Activated naive CD8-positive, alpha-beta T cell (primary cell): ENCODE measurements at regions not wholly inside any gene's neighbourhood (a gene's known extent, or its start where the extent isn't known, plus 50 kb on each side); places are given as distances from the start of the nearest gene placed in this dataset.
"Not testable (repeated sequence)": the region's sequence is repeated elsewhere in the genome, so short reads cannot be mapped to it uniquely, and the experiment has no call there.

Source experiments
- H3K27ac Mint-ChIP-seq: one replicate; pipeline ENCODE4 v1.8.0; 2021; ENCODE audit warnings: mixed read lengths
- H3K27me3 Mint-ChIP-seq: one replicate; pipeline ENCODE4 v1.8.0; 2021; ENCODE audit warnings: mixed read lengths
- H3K36me3 Mint-ChIP-seq: one replicate; pipeline ENCODE4 v1.8.0; 2021; ENCODE audit warnings: mixed read lengths
- H3K4me1 Mint-ChIP-seq: one replicate; pipeline ENCODE4 v1.8.0; 2021; ENCODE audit warnings: low read depth, mixed read lengths
- H3K4me3 Mint-ChIP-seq: one replicate; pipeline ENCODE4 v1.8.0; 2021; ENCODE audit warnings: mild to moderate bottlenecking, mixed read lengths
- H3K9me3 Mint-ChIP-seq: one replicate; pipeline ENCODE4 v1.8.0; 2021; ENCODE audit warnings: low read depth, mixed read lengths

GRCh38 chr10:21363731-21364104 is 161.8 kb downstream of the SKIDA1 start:
- H3K27me3 Mint-ChIP-seq, result no peaks in the 10 kb centered on the region
- H3K4me1 Mint-ChIP-seq, result no peaks in the 10 kb centered on the region
- H3K27ac Mint-ChIP-seq, result no peak overlapping the region
- no peak overlapping the region for H3K4me3 Mint-ChIP-seq
- no peaks in the 10 kb centered on the region for H3K36me3 Mint-ChIP-seq
- no peaks in the 10 kb centered on the region for H3K9me3 Mint-ChIP-seq

- Mint-ChIP-seq H3K36me3 (no peaks in the 10 kb centered on the region), H3K4me3 (no peak overlapping the region), H3K9me3 (no peaks in the 10 kb centered on the region), H3K4me1 (no peaks in the 10 kb centered on the region), H3K27me3 (no peaks in the 10 kb centered on the region), H3K27ac (no peak overlapping the region)
Observed at GRCh38 chr10:21363092-21363730, 162.3 kb downstream of the SKIDA1 start.

GRCh38 chr10:21359202-21359601 is 166.3 kb downstream of the SKIDA1 start:
- H3K4me3 Mint-ChIP-seq, result no peak overlapping the region
- H3K4me1 Mint-ChIP-seq, result no peaks in the 10 kb centered on the region
- no peaks in the 10 kb centered on the region for H3K36me3 Mint-ChIP-seq
- H3K9me3 Mint-ChIP-seq, result no peaks in the 10 kb centered on the region
- H3K27me3 Mint-ChIP-seq, result no peaks in the 10 kb centered on the region
- no peak overlapping the region for H3K27ac Mint-ChIP-seq

- H3K27me3 Mint-ChIP-seq, result no peaks in the 10 kb centered on the region
- peaks cover 3% of the 10 kb centered on the region for H3K9me3 Mint-ChIP-seq
- H3K4me3 Mint-ChIP-seq, result no peak overlapping the region
- H3K4me1 Mint-ChIP-seq, result no peaks in the 10 kb centered on the region
- no peak overlapping the region for H3K27ac Mint-ChIP-seq
- no peaks in the 10 kb centered on the region for H3K36me3 Mint-ChIP-seq
Observed at GRCh38 chr10:21355591-21356011, 169.9 kb downstream of the SKIDA1 start.

GRCh38 chr10:21352886-21353285 is 172.6 kb downstream of the SKIDA1 start:
- no peak overlapping the region for H3K4me3 Mint-ChIP-seq
- no peaks in the 10 kb centered on the region for H3K27me3 Mint-ChIP-seq
- no peaks in the 10 kb centered on the region for H3K4me1 Mint-ChIP-seq
- no peaks in the 10 kb centered on the region for H3K36me3 Mint-ChIP-seq
- H3K27ac Mint-ChIP-seq, result no peak overlapping the region
- H3K9me3 Mint-ChIP-seq, result peaks cover 3% of the 10 kb centered on the region

GRCh38 chr10:21351594-21351993 is 173.9 kb downstream of the SKIDA1 start:
- H3K27ac Mint-ChIP-seq, H3K36me3 Mint-ChIP-seq, H3K27me3 Mint-ChIP-seq, H3K4me3 Mint-ChIP-seq, H3K4me1 Mint-ChIP-seq, H3K9me3 Mint-ChIP-seq: not testable (repeated sequence)

GRCh38 chr10:21349912-21350286 is 175.6 kb downstream of the SKIDA1 start:
- Mint-ChIP-seq H3K27ac (no peak overlapping the region), H3K9me3 (peaks cover 3% of the 10 kb centered on the region), H3K4me3 (no peak overlapping the region), H3K4me1 (no peaks in the 10 kb centered on the region), H3K36me3 (no peaks in the 10 kb centered on the region), H3K27me3 (no peaks in the 10 kb centered on the region)

- Mint-ChIP-seq H3K27me3 (no peaks in the 10 kb centered on the region), H3K4me3 (no peak overlapping the region), H3K36me3 (no peaks in the 10 kb centered on the region), H3K9me3 (peaks cover 3% of the 10 kb centered on the region), H3K27ac (no peak overlapping the region), H3K4me1 (no peaks in the 10 kb centered on the region)
Observed at GRCh38 chr10:21347785-21348170, 177.7 kb downstream of the SKIDA1 start.

GRCh38 chr10:21347043-21347784 is 178.3 kb downstream of the SKIDA1 start:
- Mint-ChIP-seq H3K36me3 (no peaks in the 10 kb centered on the region), H3K4me3 (no peak overlapping the region), H3K9me3 (peaks cover 3% of the 10 kb centered on the region), H3K27me3 (no peaks in the 10 kb centered on the region), H3K27ac (no peak overlapping the region), H3K4me1 (no peaks in the 10 kb centered on the region)

GRCh38 chr10:21343087-21343486 is 182.4 kb downstream of the SKIDA1 start:
- H3K27me3 Mint-ChIP-seq, result peaks cover 3% of the 10 kb centered on the region
- H3K9me3 Mint-ChIP-seq, result no peaks in the 10 kb centered on the region
- no peak overlapping the region for H3K4me3 Mint-ChIP-seq
- no peak overlapping the region for H3K27ac Mint-ChIP-seq
- H3K36me3 Mint-ChIP-seq, result no peaks in the 10 kb centered on the region
- H3K4me1 Mint-ChIP-seq, result no peaks in the 10 kb centered on the region

- not testable (repeated sequence) for H3K4me1 Mint-ChIP-seq, H3K36me3 Mint-ChIP-seq, H3K4me3 Mint-ChIP-seq, H3K9me3 Mint-ChIP-seq, H3K27me3 Mint-ChIP-seq, H3K27ac Mint-ChIP-seq
Observed at GRCh38 chr10:21342499-21342898, 183.0 kb downstream of the SKIDA1 start.

- H3K27ac Mint-ChIP-seq, result no peak overlapping the region
- H3K36me3 Mint-ChIP-seq, result no peaks in the 10 kb centered on the region
- no peak overlapping the region for H3K4me3 Mint-ChIP-seq
- no peaks in the 10 kb centered on the region for H3K9me3 Mint-ChIP-seq
- H3K27me3 Mint-ChIP-seq, result peaks cover 3% of the 10 kb centered on the region
- H3K4me1 Mint-ChIP-seq, result no peaks in the 10 kb centered on the region
Observed at GRCh38 chr10:21340331-21340730, 185.2 kb downstream of the SKIDA1 start.

- Mint-ChIP-seq H3K27me3 (peaks cover 3% of the 10 kb centered on the region), H3K9me3 (no peaks in the 10 kb centered on the region), H3K4me1 (no peaks in the 10 kb centered on the region), H3K27ac (no peak overlapping the region), H3K36me3 (no peaks in the 10 kb centered on the region), H3K4me3 (no peak overlapping the region)
Observed at GRCh38 chr10:21337171-21337792, 188.2 kb downstream of the SKIDA1 start.

GRCh38 chr10:21336476-21337170 is 188.9 kb downstream of the SKIDA1 start:
- Mint-ChIP-seq H3K4me3 (no peak overlapping the region), H3K4me1 (no peaks in the 10 kb centered on the region), H3K27me3 (peaks cover 3% of the 10 kb centered on the region), H3K9me3 (no peaks in the 10 kb centered on the region), H3K27ac (no peak overlapping the region), H3K36me3 (no peaks in the 10 kb centered on the region)
